HUDEP-2 (cell line): ENCODE measurements at regions not wholly inside any gene's neighbourhood (a gene's known extent, or its start where the extent isn't known, plus 50 kb on each side); places are given as distances from the start of the nearest gene placed in this dataset.

ENCODE experiments used
- DNase-seq, 76 experiments: peaks; one replicate each; lab custom pipeline; 2025; ENCODE audit not compliant: unreplicated experiment in 76 of 76; lab: John Stamatoyannopoulos, UW

DNA sequence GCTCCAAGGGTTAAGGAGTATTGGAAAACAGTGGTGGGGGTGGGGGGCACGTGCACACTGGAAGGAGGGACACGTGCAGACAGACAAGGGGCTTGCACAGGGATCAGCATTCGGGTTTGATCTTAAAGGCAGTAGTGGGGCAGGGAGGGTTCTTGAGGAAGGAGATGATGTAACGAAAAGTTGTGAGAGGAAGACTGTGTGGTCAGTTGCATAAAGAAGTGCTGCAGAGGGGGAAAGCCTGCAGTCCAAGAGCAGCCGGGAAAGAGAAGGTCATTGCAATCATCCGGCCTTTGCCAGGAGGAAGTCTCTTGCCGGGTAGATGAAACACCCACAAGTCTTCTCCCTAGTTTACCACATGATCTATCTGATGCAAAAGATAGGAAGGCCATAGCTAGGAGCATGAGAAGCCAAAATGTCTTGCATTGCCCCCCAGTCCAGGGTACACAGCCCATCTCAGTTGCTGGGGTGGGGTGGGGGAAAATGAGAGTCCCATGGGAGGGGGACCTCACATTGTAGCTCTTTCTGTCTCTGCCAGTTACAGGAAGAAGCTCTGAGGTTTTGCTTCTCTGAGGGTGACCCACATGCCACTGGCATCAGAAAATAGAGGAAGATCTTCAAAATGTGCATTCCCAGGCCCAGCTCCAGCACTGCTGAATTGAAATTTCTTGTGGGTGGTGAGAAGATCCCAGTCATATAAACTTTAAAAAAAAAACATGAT is 202.5 kb upstream of the RAB4A start:
- DNase-seq: no peak

DNA sequence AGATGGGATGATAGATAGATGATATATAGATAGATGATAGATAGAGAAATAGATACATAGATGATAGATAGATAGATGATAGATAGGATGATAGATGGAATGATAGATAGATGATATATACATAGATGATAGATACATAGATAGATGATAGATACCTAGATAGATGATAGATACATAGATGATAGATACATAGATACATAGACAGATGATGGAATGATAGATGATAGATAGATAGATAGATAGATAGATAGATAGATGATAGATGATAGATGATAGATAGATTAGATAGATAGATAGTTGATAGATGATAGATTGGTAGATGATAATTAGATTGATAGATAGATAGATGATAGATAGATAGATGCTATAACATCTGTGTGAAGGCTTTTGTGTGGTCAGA is 201.7 kb upstream of the RAB4A start:
- DNase-seq: no peak

DNA sequence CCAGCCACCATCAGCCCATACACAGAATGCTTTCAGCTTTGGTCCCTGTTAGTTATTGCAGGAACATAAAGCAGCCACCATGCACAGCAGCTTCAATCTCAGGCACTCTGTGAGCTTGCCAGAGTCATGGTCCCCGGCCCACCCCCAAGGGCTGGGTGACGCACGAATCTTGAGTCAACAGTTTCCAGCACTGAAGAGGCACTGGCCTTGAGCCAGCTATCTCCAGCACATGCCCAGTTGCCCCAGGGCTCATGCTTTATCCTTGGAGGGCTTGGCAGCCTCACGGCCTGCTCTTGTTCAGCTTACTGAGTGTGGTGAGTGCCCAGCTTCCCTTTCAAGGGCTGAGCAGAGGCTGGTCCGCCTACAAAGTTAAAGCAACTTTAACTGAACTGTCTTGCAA is 200.7 kb upstream of the RAB4A start:
- peak in 12 of 76 experiments; percentile 1 to 69 (median 38) for DNase-seq

DNA sequence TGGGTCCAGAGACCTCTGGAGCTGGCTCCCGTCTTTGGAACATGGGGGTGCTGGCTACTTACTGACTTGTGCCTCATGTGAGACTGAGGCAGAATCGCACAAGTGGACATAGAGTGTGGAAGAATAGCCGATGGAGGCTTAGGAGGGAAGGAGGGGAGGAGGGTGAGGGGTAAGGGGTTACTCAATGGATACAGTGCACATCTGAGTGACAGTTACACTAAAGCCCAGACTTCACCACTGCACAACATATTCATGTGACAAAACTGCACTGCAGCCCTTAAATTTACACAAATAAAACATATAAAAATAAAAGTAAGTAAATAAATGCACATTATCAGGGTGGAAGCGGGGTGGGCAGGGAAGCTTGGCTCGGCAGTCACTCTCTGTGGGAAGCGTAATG is 197.7 kb upstream of the RAB4A start:
- no peak for DNase-seq

DNA sequence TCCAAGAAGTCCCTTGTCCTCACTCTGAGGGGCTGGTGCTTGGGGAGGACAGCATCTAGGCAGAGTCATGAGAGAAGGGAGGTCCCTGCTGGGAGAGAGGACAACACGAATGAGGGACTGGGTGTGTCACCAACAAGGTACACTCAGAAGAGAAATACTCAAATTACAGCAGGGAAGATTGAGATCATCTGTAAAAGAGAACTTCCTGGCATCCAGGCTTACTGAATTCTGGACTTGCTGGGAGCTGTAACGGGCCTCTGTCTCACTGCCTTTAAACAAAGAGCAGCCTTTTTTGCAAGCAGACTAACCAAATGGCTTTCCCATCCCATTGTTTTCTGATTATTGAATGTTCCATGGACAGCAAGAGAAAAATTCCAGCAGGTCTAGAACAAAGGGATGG is 195.7 kb upstream of the RAB4A start:
- no peak for DNase-seq

DNA sequence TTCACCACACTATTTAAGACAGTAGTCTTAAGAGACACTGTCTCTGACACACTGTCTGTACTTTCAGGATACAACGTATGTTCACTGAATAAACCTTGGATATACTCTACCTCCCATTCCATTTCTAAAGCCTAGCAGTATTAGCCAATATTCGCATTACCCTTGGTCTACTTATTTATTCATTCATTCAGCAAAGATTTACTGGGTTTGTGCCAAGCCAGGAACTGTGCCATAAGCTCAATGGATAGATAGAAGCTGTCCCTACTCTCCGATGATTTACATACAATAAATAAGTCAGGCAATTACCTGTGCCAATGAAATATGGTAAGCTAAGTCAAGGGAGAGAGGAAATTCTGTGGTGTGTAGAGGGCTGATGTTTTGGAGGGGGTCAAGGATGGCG is 195.2 kb upstream of the RAB4A start:
- no peak for DNase-seq

DNA sequence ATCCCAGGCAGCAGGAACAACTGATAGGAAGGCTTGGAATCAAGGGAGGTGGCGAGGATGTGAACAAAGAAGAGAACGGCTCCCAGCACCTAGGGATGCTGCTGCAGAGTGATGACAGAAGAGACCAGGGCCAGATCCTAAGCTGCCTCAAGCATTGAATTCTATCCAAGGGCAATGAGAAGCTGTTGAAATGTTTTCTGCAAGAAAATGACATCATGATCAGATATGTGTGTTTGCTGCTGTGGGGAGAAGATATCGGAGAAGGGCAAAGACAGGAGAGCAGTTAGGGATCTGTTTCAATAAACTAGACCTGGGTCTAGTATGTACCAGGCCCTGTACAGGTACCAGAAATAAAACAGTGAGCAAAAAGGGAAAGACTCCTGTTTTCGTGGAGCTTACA is 194.7 kb upstream of the RAB4A start:
- DNase-seq: no peak

DNA sequence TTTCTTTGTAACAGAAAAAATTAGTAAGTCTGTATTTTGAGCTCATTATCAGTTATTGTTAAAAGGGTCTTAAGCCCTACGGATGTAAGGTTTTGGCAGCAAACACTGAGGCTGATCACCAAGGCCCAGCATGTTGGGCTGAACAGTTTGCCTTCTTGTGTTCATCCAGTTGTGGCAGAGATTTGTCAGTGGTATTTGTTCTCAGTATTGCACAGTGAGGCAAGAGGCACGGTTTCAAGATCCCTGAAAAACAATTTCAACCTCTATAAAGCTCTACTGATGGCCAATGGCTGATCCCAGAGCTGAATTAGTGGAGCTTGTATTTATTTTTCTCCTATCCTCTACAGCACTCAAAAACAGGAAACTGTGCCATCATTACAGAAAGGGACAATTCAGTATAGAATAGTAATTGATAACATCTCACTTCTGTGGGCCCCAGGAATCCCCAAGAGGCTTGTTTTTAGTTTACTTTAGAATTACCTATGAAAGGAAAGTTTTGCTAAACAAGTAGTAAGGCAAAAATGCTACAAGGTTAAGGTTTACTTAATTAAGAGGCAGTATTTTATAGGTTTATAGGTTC is 191.8 kb upstream of the RAB4A start:
- DNase-seq: no peak

DNA sequence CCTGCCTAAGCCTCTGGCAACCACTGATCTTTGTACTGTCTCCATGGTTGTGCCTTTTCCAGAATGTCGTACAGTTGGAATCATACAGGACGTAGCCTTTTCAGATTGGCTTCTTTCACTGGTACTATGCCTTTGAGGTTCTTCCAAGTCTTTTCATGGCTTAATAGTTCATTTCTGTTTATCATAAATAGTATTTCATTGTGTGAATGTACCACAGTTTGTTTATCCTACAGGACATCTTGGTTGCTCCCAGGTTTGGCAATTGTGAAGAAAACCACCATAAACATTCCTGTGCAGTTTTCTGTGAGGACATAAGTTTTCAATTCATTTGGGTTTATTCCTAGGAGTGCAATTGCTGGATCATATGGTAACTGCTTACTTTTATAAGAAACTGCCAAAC is 190.6 kb upstream of the RAB4A start:
- no peak for DNase-seq

DNA sequence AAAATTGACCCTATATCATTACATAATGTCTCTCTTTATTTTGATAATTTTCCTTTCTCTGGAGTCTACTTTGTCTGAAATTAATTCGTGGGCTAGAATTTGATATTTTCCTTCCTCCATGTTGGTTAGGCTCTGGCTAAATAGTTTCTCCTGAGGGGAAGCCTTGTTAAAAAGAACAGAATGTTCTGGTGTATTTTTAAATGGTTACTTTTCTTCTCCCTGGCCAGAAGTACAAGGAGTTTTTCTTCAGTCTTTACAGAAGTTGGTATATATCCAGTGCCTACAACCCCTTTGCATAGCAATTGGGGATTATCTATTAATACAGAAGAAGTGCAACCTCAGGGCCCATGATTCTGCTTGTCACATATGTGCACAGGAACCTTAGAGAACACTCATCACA is 185.6 kb upstream of the RAB4A start:
- DNase-seq: no peak

DNA sequence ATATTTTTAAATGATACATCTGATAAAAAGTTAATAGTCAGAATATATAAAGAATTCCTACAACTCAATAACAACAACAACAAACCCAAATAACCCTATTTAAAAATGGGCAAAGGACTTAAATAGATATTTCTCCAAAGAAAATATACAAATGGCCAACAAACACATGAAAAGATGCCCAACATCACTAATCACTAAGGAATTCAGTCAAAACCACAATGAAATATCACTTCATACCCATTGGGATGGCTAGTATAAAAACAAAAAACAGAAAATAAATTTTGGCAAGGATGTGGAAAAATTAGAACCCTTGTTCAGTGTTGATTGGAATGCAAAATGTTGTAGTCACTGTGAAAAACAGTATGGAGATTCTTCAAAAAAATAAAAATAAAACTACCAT is 184.8 kb upstream of the RAB4A start:
- no peak for DNase-seq

DNA sequence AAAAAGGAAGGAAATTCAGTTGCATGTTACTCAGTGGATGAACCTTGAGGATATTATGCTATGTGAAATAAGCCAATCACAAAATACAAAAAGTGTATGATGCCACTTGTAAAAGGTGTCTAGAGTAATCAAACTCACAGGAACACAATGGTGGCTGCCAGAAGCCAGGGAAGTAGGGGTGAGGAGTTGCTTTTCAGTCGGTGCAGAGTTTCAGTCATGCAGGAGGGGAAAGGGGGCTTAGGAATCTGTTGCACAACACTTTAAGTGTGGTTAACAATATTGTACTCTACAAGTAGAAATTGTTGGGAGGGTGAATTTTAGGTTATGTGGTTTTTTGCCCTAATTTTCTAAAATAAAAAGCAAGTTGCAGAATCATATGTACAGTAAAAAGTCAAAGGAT is 184.2 kb upstream of the RAB4A start:
- no peak for DNase-seq

DNA sequence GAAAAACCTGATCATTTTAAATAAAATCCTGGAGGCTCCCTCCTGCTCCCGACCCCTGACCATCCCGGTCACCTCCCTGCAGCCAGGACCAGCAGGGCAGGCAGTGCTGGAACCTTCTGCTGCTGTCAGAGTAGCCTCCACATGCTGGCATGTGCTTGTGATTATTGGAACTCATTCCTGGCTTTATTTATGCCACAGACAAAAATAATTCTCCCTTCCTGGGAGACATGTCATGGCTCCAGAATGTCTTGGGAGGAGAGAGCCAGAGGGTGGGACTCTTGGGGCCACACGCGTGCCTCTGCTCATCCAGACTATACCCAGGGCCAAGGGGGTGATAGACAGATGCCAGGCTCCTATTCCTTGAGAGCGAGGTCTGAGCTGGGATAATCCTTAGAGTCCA is 183.6 kb upstream of the RAB4A start:
- DNase-seq: no peak

DNA sequence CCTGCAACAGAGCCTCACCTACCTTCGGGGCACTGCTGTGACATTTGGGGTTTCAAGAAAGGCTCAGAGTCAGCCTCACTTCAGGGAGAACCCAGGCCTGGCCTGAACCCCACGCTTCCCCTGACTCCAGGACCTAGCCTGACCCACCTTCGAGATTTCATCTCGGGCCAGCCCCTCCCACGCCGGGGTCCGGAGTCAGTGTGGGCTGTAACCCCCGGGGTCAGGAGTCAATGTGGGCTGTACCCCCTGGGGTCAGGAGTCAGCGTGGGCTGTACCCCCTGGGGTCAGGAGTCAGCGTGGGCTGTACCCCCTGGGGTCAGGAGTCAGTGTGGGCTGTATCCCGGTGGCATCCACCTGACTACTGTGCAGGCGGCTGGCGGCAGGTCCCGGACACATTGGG is 183.0 kb upstream of the RAB4A start:
- no peak for DNase-seq

DNA sequence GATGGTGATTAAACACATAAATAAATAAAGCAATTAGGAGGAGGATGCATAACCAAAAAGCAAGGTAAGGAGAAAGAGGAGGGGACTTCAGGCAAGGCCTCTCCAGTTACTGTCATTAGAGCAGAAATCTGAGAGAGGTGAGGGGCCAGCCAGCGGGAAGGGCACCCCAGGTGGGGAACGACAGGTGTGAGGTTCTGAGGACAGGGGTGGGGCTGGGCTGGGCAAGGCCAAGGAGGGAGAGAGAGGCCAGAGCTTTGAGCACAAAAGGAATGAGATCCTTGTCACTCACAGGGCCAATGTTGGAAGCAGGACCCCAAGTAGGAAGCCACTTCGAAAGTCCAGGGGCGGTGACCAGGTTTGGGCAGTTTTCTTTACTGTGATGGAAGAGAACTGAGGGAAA is 182.2 kb upstream of the RAB4A start:
- DNase-seq: no peak

DNA sequence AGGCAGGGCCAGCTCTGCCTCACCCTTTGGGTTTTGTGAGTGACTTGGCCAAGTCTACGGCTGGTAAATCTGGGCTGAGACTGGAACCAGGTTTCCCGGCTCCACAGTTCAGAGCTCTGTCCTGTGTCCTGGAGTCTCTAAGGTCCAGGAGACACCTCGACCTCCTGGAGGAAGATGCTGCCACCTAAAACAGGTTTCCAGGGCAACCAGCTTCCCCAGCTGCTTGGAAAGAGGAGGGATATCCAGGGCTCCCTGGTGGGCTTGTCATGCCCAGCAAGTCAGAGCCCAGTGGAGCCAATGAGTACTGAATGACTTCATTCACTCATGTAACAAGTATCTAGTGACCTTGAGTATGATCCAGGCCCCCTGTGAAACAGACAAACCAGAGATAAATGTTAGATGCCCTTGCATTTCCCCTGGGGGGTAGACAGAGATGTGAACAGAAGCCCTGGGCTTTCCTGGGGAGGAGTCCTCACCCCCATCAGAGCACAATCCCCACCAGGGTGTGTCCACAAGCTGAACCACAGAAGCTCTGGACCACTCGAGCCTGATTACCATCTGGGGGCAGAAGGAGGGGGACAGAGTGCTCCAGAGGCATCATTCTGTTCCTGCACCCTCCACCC is 181.2 kb upstream of the RAB4A start:
- no peak for DNase-seq

DNA sequence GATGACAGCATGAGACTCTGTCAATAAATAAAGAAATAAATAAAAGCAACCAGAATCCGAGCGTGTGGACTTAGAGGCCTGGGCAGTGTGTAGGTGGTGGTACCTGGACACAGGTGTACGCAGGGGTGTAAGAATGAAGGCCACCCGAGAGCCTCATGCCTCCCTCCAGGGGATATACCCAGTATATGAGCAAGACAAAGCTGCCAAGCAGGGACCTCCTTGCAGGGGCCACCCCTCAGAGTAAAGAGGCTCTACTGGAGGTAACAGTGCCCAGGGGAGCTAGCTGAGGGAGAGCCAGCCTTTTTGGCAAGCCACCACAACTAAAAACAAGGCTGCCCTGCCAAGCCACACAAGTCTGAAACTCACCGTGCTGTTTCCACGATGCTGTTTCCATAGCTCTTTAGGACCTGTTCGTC is 179.2 kb upstream of the RAB4A start:
- no peak for DNase-seq

DNA sequence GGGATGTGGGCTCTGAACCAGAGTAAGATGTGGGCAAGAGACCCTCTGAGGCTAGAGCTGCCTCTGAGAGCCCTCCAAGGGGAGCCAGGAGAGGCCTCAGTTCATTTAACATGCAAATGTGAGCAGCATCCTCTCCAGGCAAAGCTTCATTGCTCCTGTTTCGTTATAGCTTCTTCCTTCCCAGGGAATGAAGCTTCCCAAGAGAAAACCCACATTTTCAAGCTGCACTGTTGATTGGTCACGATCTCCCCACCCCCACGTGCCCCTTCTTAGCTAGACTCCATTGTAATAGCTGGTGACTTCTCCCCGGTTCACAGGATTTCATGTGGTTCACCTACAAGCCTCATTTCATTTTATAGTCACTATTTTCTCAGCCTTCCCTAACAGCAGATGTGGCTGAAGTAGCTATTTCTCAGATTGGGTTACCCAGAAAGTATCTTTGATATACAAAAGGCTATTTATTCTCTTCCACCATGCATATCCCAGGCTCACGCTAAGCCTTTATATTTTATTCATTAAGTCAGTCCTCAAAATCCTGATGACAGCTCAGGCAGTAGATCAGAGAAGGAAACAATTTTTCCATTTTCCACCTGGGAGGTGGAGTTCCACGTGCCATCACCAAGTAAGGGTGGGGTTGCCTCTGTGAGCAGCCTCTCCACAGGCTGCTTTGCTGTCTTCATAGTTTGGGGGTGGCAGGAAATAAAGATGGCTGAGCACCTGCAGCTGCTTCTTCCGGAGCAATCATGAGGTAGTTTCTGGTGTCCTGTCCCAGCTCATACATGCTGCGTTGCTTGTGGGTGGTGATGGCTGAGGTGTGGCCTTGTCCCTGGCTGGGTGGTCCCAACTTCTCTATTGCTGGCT is 178.3 kb upstream of the RAB4A start:
- no peak for DNase-seq

DNA sequence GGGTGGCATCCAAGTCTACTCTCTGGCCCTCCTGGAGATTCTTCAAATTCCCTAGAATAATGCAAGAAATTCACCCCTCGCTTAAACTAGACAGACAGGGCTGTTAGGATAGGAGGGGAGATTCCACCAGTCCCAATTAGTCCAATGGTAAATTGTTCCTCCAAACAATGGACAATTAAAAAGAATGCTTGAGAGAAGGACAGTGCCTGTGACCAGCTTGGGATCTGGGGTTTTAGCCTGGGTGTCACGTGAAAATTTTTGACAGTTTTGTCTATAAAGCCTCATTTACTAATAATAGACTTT is 177.7 kb upstream of the RAB4A start:
- DNase-seq: no peak

DNA sequence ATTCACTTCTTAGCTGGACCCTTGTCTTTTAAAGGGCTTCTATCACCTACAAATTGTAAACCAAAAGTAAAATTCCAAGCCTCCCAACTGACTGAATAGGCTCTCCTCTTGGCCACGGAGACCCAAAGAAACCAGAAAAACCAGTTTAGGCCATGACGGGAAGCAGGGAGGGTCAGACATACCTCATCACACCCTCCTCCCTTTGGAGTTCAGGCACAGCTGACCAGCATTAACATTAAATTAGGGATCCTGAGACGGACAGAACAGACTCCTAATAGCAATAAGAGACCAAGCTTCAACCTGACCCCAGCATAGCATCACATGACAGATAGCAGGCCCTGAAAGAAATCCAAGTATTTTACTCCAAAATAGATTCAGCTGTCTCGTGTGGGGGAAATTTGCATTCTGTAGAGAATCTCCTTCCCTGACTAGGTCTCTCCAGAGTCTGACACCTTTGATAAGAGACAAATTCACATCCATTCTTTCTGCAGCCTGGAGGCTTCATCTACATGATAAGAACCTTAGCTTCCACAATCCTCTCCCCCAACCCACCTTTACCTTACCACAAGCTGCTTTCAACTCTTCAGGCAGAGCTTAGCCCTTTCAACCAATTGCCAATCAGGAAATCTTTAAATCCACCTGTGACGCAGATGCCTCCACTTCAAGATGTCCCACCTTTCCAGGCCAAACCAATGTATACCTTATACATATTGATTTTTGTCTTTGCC is 177.1 kb upstream of the RAB4A start:
- DNase-seq: no peak
